PC-9 (cell line): ENCODE measurements at regions not wholly inside any gene's neighbourhood (a gene's known extent, or its start where the extent isn't known, plus 50 kb on each side); places are given as distances from the start of the nearest gene placed in this dataset.

Experiments
- BruUV-seq: library from RNA; stranded (reverse); fragments of 400-500 nt; replicated peaks from 2 replicates; lab custom pipeline; 2021; lab: Mats Ljungman, UMichigan
- CTCF ChIA-PET: fragments of 300-600 bp; sonication (Branson Sonifier 250); formaldehyde crosslinking; loops from one replicate; lab custom pipeline; 2022; ENCODE audit warnings: antibody characterized with exemption; lab: Charles Lee
- POLR2A ChIA-PET: fragments of 300-600 bp; sonication (Branson Sonifier 250); formaldehyde crosslinking; loops from one replicate; lab custom pipeline; 2022; ENCODE audit warnings: antibody characterized with exemption; ENCODE audit not compliant: unreplicated experiment; lab: Charles Lee
- DNase-seq, 2 experiments: peaks; one replicate each; pipeline versions ENCODE4 v3.0.0 to v3.0.0-alpha.2; 2015 to 2022; ENCODE audit warnings: mixed read lengths in 1 of 2
- H2AFZ ChIP-seq: fragments of 200-600 bp; sonication (generic); 2 replicates; pipeline ENCODE4 v1.8.1; 2017; ENCODE audit warnings: antibody characterized with exemption
- H3F3A ChIP-seq: fragments of 200-600 bp; sonication (generic); 2 replicates; pipeline ENCODE4 v1.8.1; 2017; ENCODE audit warnings: antibody characterized with exemption, mild to moderate bottlenecking, low read depth; ENCODE audit not compliant: insufficient read depth
- H3K27ac ChIP-seq: fragments of 200-600 bp; sonication (generic); 2 replicates; pipeline ENCODE4 v1.6.1; 2016; ENCODE audit warnings: mixed run types
- H3K27me3 ChIP-seq: fragments of 200-600 bp; sonication (generic); 2 replicates; pipeline ENCODE4 v1.6.1; 2016; ENCODE audit warnings: low read depth, mixed run types; ENCODE audit not compliant: insufficient read depth
- H3K36me3 ChIP-seq: fragments of 200-600 bp; sonication (generic); 2 replicates; pipeline ENCODE4 v1.6.1; 2016; ENCODE audit warnings: low read depth, mixed run types
- H3K4me1 ChIP-seq: fragments of 200-600 bp; sonication (generic); replicated peaks from 2 replicates; pipeline ENCODE4 v1.6.1; 2016; ENCODE audit warnings: mixed run types; ENCODE audit not compliant: insufficient read depth
- H3K4me2 ChIP-seq: fragments of 200-600 bp; sonication (generic); 2 replicates; pipeline ENCODE4 v1.6.1; 2017; ENCODE audit warnings: mixed run types
- H3K4me3 ChIP-seq: fragments of 200-600 bp; sonication (generic); 2 replicates; pipeline ENCODE4 v1.6.1; 2016; ENCODE audit warnings: mixed run types
- H3K79me2 ChIP-seq: fragments of 200-600 bp; sonication (generic); 2 replicates; pipeline ENCODE4 v1.6.1; 2017; ENCODE audit warnings: low read depth, mixed run types
- H3K9me2 ChIP-seq: fragments of 200-600 bp; sonication (generic); 2 replicates; pipeline ENCODE4 v1.8.1; 2017; ENCODE audit warnings: mild to moderate bottlenecking; ENCODE audit not compliant: insufficient read depth
- H3K9me3 ChIP-seq: fragments of 200-600 bp; sonication (generic); 2 replicates; pipeline ENCODE4 v1.8.1; 2016; ENCODE audit warnings: low read depth; ENCODE audit not compliant: insufficient read depth
- H4K20me1 ChIP-seq: fragments of 200-600 bp; sonication (generic); 2 replicates; pipeline ENCODE4 v1.8.1; 2017; ENCODE audit not compliant: insufficient read depth
- EZH2 ChIP-seq: fragments of 200-600 bp; sonication (generic); IDR thresholded peaks from 2 replicates; pipeline ENCODE4 v1.8.0; 2017; ENCODE audit warnings: antibody characterized with exemption, low read depth
- intact Hi-C: fragments of 100-400 bp; cut with micrococcal nuclease; formaldehyde crosslinking; loops from one replicate; pipeline ENCODE4 v1.10.0; 2022; ENCODE audit not compliant: unreplicated experiment
- TF ChIP-seq, protein P1 (sequence below): fragments of 200-600 bp; sonication (generic); conservative IDR thresholded peaks from 2 replicates; pipeline ENCODE4 v1.6.1; 2017; ENCODE audit warnings: mixed run types, antibody characterized with exemption, mild to moderate bottlenecking, moderate library complexity

DNA sequence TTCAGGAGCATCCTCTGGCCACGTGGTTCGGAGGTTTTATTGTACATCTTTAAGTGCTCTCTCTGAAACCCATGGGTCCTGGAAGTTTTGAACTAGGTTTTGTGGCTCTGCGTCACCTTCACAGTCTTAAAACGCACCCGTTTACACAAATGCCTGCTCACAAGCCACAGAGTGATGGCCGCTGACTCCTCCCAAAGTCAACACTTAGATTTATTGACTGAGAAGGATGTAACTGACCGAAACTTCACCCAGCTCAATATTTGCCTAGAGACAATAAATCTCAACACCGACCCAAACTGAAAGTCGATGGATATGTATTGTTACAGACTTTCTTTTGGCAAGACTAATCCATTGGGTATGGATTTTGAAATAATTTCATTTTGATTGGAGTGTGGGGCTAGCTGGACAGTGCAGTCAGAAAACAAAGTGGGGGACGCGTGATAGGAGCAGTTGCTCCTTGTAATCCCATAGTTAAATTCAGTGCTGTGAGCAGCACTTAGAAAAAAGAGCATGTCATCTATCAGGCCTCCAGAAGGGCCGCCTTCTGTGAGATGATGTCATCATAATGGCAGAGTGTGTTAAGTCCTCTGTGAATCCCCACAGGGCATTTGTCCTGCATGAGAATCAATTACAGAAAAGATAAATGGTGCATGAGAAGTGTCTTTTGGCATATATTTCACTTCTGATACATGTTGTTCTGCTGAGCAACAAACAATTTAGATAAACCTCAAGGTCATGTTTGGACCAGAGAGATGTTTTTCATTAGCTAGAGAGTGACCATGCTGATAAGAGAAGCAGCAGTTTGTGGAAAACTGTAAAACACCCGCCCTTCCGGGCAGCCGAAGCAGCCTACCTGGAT lies 183.7 kb downstream of the INO80D start:
- H4K20me1 ChIP-seq, result no peaks in the 10 kb centered on the region
- no TSS peak for BruUV-seq
- no peaks in the 10 kb centered on the region for H3K4me1 ChIP-seq
- H3K9me3 ChIP-seq, result no peaks in the 10 kb centered on the region
- no peak for TF ChIP-seq EZH2
- TF ChIP-seq, protein P1, sequence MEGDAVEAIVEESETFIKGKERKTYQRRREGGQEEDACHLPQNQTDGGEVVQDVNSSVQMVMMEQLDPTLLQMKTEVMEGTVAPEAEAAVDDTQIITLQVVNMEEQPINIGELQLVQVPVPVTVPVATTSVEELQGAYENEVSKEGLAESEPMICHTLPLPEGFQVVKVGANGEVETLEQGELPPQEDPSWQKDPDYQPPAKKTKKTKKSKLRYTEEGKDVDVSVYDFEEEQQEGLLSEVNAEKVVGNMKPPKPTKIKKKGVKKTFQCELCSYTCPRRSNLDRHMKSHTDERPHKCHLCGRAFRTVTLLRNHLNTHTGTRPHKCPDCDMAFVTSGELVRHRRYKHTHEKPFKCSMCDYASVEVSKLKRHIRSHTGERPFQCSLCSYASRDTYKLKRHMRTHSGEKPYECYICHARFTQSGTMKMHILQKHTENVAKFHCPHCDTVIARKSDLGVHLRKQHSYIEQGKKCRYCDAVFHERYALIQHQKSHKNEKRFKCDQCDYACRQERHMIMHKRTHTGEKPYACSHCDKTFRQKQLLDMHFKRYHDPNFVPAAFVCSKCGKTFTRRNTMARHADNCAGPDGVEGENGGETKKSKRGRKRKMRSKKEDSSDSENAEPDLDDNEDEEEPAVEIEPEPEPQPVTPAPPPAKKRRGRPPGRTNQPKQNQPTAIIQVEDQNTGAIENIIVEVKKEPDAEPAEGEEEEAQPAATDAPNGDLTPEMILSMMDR, result no peak
- no peaks in the 10 kb centered on the region for H3K9me2 ChIP-seq
- H3K4me2 ChIP-seq, result no peak overlapping the region
- CTCF ChIA-PET, result no interaction called here
- no peak overlapping the region for H3K4me3 ChIP-seq
- no peaks in the 10 kb centered on the region for H3K79me2 ChIP-seq
- no peaks in the 10 kb centered on the region for H3K27me3 ChIP-seq
- no peak overlapping the region for H3K27ac ChIP-seq
- H3K36me3 ChIP-seq, result no peaks in the 10 kb centered on the region
- POLR2A ChIA-PET, result no interaction called here
- intact Hi-C loops, result no loop called here
- no peaks in the 10 kb centered on the region for H3F3A ChIP-seq
- DNase-seq, result no peak
- no peak overlapping the region for H2AFZ ChIP-seq

DNA sequence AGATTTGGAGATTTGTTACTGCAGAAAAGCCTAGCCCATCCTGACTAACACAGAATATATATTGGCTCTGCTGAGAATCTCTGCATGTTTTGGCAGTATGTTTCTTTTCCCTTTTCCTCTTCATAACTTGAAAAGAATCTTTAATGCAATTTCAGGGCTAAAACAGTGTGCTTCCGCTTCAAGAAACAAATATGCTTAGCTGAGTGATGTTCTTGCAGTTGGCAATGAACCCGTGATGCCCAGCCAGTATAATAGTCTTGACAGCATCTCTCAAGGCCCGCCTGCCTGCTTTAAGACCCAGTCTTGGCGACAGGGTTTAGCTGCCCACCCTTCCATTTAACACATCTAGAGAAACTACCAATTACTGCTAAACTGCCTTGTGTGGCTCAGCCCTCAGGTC lies 184.5 kb downstream of the INO80D start:
- H3K9me2 ChIP-seq, result no peaks in the 10 kb centered on the region

DNA sequence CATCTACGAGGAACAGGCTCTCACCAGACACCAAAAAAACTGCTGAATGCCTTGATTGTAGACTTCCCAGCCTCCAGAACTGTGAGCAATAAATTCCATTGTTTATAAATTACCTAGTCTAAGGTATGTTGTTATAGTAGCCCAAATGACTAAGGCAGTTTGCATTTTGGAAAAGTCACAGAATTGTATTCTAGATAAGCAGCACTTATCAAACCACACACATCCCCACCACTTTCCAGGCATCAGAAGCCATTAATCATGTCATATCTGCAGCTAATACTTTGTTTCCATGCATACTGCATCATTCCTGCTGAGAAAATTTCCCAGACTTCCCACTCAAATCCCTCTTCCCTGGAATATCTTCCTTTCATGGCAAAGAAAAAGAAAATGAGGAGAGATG lies 187.2 kb downstream of the INO80D start:
- POLR2A ChIA-PET, result no interaction called here
- no TSS peak for BruUV-seq
- H2AFZ ChIP-seq, result no peak overlapping the region
- H3K79me2 ChIP-seq, result no peaks in the 10 kb centered on the region
- no peaks in the 10 kb centered on the region for H3K36me3 ChIP-seq
- H3K27me3 ChIP-seq, result no peaks in the 10 kb centered on the region
- no peak overlapping the region for H3K4me2 ChIP-seq
- H3K4me1 ChIP-seq, result no peaks in the 10 kb centered on the region
- H3K9me2 ChIP-seq, result no peaks in the 10 kb centered on the region
- no peak overlapping the region for H3K27ac ChIP-seq
- H3K4me3 ChIP-seq, result no peak overlapping the region
- no peaks in the 10 kb centered on the region for H4K20me1 ChIP-seq
- TF ChIP-seq, protein P1, result no peak
- TF ChIP-seq EZH2, result no peak
- no peaks in the 10 kb centered on the region for H3F3A ChIP-seq
- DNase-seq, result no peak
- H3K9me3 ChIP-seq, result no peaks in the 10 kb centered on the region
- CTCF ChIA-PET, result no interaction called here
- intact Hi-C loops, result no loop called here

More for the DNA sequence above, 184.5 kb downstream of the INO80D start:
- Histone ChIP-seq H3K79me2 (no peaks in the 10 kb centered on the region), H3K4me2 (no peak overlapping the region), H4K20me1 (no peaks in the 10 kb centered on the region), H3K4me1 (no peaks in the 10 kb centered on the region), H3F3A (no peaks in the 10 kb centered on the region), H3K27me3 (no peaks in the 10 kb centered on the region), H3K4me3 (no peak overlapping the region), H3K9me3 (no peaks in the 10 kb centered on the region), H2AFZ (no peak overlapping the region), H3K36me3 (no peaks in the 10 kb centered on the region), H3K27ac (no peak overlapping the region)
- ChIA-PET CTCF (no interaction called here), POLR2A (no interaction called here)
- TF ChIP-seq, protein P1, result no peak
- BruUV-seq, result no TSS peak
- intact Hi-C loops, result no loop called here
- no peak for DNase-seq
